ENCODE measurements at regions not wholly inside any gene's neighbourhood (a gene's known extent, or its start where the extent isn't known, plus 50 kb on each side); places are given as distances from the start of the nearest gene placed in this dataset.

- POLR2A ChIA-PET: no interaction called here
- Histone ChIP-seq H3K9me3 (ENCODE audit: control insufficient read depth in 2 of 3, low read length in 3 of 3) (no peaks in the 10 kb centered on the region), H3K27me3 (ENCODE audit: control insufficient read depth in 2 of 2, insufficient read depth in 2 of 2, low read length in 2 of 2) (no peaks in the 10 kb centered on the region), H3K36me3 (ENCODE audit: control insufficient read depth in 2 of 3, insufficient read depth in 3 of 3, low read length in 3 of 3) (no peaks in the 10 kb centered on the region), H3K27ac (ENCODE audit: low read depth, low read length) (no peak overlapping the region), H3K4me1 (ENCODE audit: control insufficient read depth in 2 of 2, insufficient read depth in 2 of 2, low read length in 2 of 2) (no peaks in the 10 kb centered on the region), H3K4me3 (ENCODE audit: low read length) (no peak overlapping the region)
- Mint-ChIP-seq H3K36me3 (no peaks in the 10 kb centered on the region), H3K27me3 (peaks cover 0 to 4% (median 0%) of the 10 kb centered on the region in 5 donors), H3K4me1 (peaks cover 0 to 8% (median 4%) of the 10 kb centered on the region in 7 donors), H3K9me3 (no peaks in the 10 kb centered on the region), H3K4me3 (no peak overlapping the region), H3K27ac (no peak overlapping the region)
- CTCF ChIA-PET: interaction anchor here (1.0 kb wide), 1 partner anchor 9 kb away, joined by 3 read pairs; no protein-coding TSS in a partner anchor
- no peak for DNase-seq
- intact Hi-C loops (cut with micrococcal nuclease): loop anchor here in 1 of 2 donors (10.0 kb wide), 2 partner anchors 335 to 885 kb away; no protein-coding TSS in a partner anchor
- ATAC-seq: no peak
Observed at GRCh38 chr6:166769648-166770047, 142.6 kb upstream of the RPS6KA2 start.

- Histone ChIP-seq H3K4me3 (ENCODE audit: low read length) (no peak overlapping the region), H3K27ac (ENCODE audit: low read depth, low read length) (no peak overlapping the region), H3K36me3 (ENCODE audit: control insufficient read depth in 2 of 3, insufficient read depth in 3 of 3, low read length in 3 of 3) (no peaks in the 10 kb centered on the region), H3K4me1 (ENCODE audit: control insufficient read depth in 2 of 2, insufficient read depth in 2 of 2, low read length in 2 of 2) (no peaks in the 10 kb centered on the region), H3K27me3 (ENCODE audit: control insufficient read depth in 2 of 2, insufficient read depth in 2 of 2, low read length in 2 of 2) (no peaks in the 10 kb centered on the region), H3K9me3 (ENCODE audit: control insufficient read depth in 2 of 3, low read length in 3 of 3) (no peaks in the 10 kb centered on the region)
- ATAC-seq (no peak), DNase-seq (no peak)
- POLR2A ChIA-PET: no interaction called here
- CTCF ChIA-PET: no interaction called here
- Mint-ChIP-seq H3K36me3 (no peaks in the 10 kb centered on the region), H3K4me3 (no peak overlapping the region), H3K27ac (no peak overlapping the region), H3K4me1 (peaks cover 0 to 8% (median 4%) of the 10 kb centered on the region in 7 donors), H3K27me3 (peaks cover 0 to 4% (median 0%) of the 10 kb centered on the region in 5 donors), H3K9me3 (no peaks in the 10 kb centered on the region)
- intact Hi-C loops (cut with micrococcal nuclease): no loop called here
Observed at GRCh38 chr6:166768761-166769160, 141.7 kb upstream of the RPS6KA2 start.

GRCh38 chr6:166767230-166767629 lies 140.2 kb upstream of the RPS6KA2 start:
- intact Hi-C loops (cut with micrococcal nuclease): no loop called here
- ATAC-seq (no peak), DNase-seq (no peak)
- Mint-ChIP-seq H3K9me3 (no peaks in the 10 kb centered on the region), H3K4me1 (peaks cover 0 to 9% (median 5%) of the 10 kb centered on the region in 7 donors), H3K36me3 (no peaks in the 10 kb centered on the region), H3K4me3 (no peak overlapping the region), H3K27me3 (peaks cover 0 to 3% (median 0%) of the 10 kb centered on the region in 5 donors), H3K27ac (peak overlapping the region in 1 of 9 donors; percentile 5)
- Histone ChIP-seq H3K36me3 (ENCODE audit: control insufficient read depth in 2 of 3, insufficient read depth in 3 of 3, low read length in 3 of 3) (no peaks in the 10 kb centered on the region), H3K9me3 (ENCODE audit: control insufficient read depth in 2 of 3, low read length in 3 of 3) (no peaks in the 10 kb centered on the region), H3K4me1 (ENCODE audit: control insufficient read depth in 2 of 2, insufficient read depth in 2 of 2, low read length in 2 of 2) (no peaks in the 10 kb centered on the region), H3K27ac (ENCODE audit: low read depth, low read length) (no peak overlapping the region), H3K4me3 (ENCODE audit: low read length) (no peak overlapping the region), H3K27me3 (ENCODE audit: control insufficient read depth in 2 of 2, insufficient read depth in 2 of 2, low read length in 2 of 2) (no peaks in the 10 kb centered on the region)
- POLR2A ChIA-PET: no interaction called here
- CTCF ChIA-PET: interaction anchor here (0.8 kb wide), 1 partner anchor 20 kb away, joined by 3 read pairs; no protein-coding TSS in a partner anchor

- ATAC-seq (no peak), DNase-seq (no peak)
Observed at GRCh38 chr6:166766769-166767168, 139.7 kb upstream of the RPS6KA2 start.

GRCh38 chr6:166765234-166765541 lies 138.1 kb upstream of the RPS6KA2 start:
- Mint-ChIP-seq H3K4me1 (peaks cover 4 to 20% (median 7%) of the 10 kb centered on the region in 7 donors), H3K4me3 (no peak overlapping the region), H3K9me3 (no peaks in the 10 kb centered on the region), H3K27ac (no peak overlapping the region), H3K27me3 (peaks cover 0 to 12% (median 2%) of the 10 kb centered on the region in 5 donors), H3K36me3 (no peaks in the 10 kb centered on the region)
- ChIA-PET POLR2A (interaction anchor here (1.2 kb wide), 1 partner anchor 10 kb away, joined by 4 read pairs; no protein-coding TSS in a partner anchor), CTCF (interaction anchor here (0.6 to 1.0 kb wide), 2 partner anchors 11 to 586 kb away, joined by 3 to 5 read pairs; no protein-coding TSS in a partner anchor)
- ATAC-seq (no peak), DNase-seq (no peak)
- Histone ChIP-seq H3K4me1 (ENCODE audit: control insufficient read depth in 2 of 2, insufficient read depth in 2 of 2, low read length in 2 of 2) (peaks cover 0 to 7% of the 10 kb centered on the region in 2 donors), H3K9me3 (ENCODE audit: control insufficient read depth in 2 of 3, low read length in 3 of 3) (no peaks in the 10 kb centered on the region), H3K4me3 (ENCODE audit: low read length) (no peak overlapping the region), H3K27ac (ENCODE audit: low read depth, low read length) (no peak overlapping the region), H3K36me3 (ENCODE audit: control insufficient read depth in 2 of 3, insufficient read depth in 3 of 3, low read length in 3 of 3) (no peaks in the 10 kb centered on the region), H3K27me3 (ENCODE audit: control insufficient read depth in 2 of 2, insufficient read depth in 2 of 2, low read length in 2 of 2) (no peaks in the 10 kb centered on the region)
- intact Hi-C loops (cut with micrococcal nuclease): no loop called here

More at GRCh38 chr6:166766769-166767168, 139.7 kb upstream of the RPS6KA2 start:
- Mint-ChIP-seq H3K4me3 (no peak overlapping the region), H3K27me3 (peaks cover 0 to 6% (median 0%) of the 10 kb centered on the region in 5 donors), H3K4me1 (peaks cover 0 to 11% (median 5%) of the 10 kb centered on the region in 7 donors), H3K36me3 (no peaks in the 10 kb centered on the region), H3K27ac (no peak overlapping the region), H3K9me3 (no peaks in the 10 kb centered on the region)
- no peaks in the 10 kb centered on the region for H3K27me3 ChIP-seq (ENCODE audit: control insufficient read depth in 2 of 2, insufficient read depth in 2 of 2, low read length in 2 of 2)
- ChIA-PET POLR2A (no interaction called here), CTCF (interaction anchor here (0.8 kb wide), 1 partner anchor 21 kb away, joined by 3 read pairs; no protein-coding TSS in a partner anchor)
- H3K9me3 ChIP-seq (ENCODE audit: control insufficient read depth in 2 of 3, low read length in 3 of 3): no peaks in the 10 kb centered on the region
- no peaks in the 10 kb centered on the region for H3K4me1 ChIP-seq (ENCODE audit: control insufficient read depth in 2 of 2, insufficient read depth in 2 of 2, low read length in 2 of 2)
- intact Hi-C loops (cut with micrococcal nuclease): no loop called here
- H3K36me3 ChIP-seq (ENCODE audit: control insufficient read depth in 2 of 3, insufficient read depth in 3 of 3, low read length in 3 of 3): no peaks in the 10 kb centered on the region
- H3K4me3 ChIP-seq (ENCODE audit: low read length): no peak overlapping the region
- no peak overlapping the region for H3K27ac ChIP-seq (ENCODE audit: low read depth, low read length)

GRCh38 chr6:166764473-166765233 lies 137.6 kb upstream of the RPS6KA2 start:
- Histone ChIP-seq H3K27ac (ENCODE audit: low read depth, low read length) (no peak overlapping the region), H3K36me3 (ENCODE audit: control insufficient read depth in 2 of 3, insufficient read depth in 3 of 3, low read length in 3 of 3) (no peaks in the 10 kb centered on the region), H3K9me3 (ENCODE audit: control insufficient read depth in 2 of 3, low read length in 3 of 3) (no peaks in the 10 kb centered on the region), H3K27me3 (ENCODE audit: control insufficient read depth in 2 of 2, insufficient read depth in 2 of 2, low read length in 2 of 2) (no peaks in the 10 kb centered on the region), H3K4me1 (ENCODE audit: control insufficient read depth in 2 of 2, insufficient read depth in 2 of 2, low read length in 2 of 2) (peaks cover 0 to 7% of the 10 kb centered on the region in 2 donors), H3K4me3 (ENCODE audit: low read length) (no peak overlapping the region)
- CTCF ChIA-PET: interaction anchor here (0.6 to 1.0 kb wide), 2 partner anchors 11 to 586 kb away, joined by 3 to 5 read pairs; no protein-coding TSS in a partner anchor
- Mint-ChIP-seq H3K4me3 (no peak overlapping the region), H3K27me3 (peaks cover 0 to 18% (median 5%) of the 10 kb centered on the region in 5 donors), H3K36me3 (no peaks in the 10 kb centered on the region), H3K9me3 (no peaks in the 10 kb centered on the region), H3K27ac (no peak overlapping the region), H3K4me1 (peaks cover 9 to 26% (median 11%) of the 10 kb centered on the region in 7 donors)
- ATAC-seq: no peak
- POLR2A ChIA-PET: no interaction called here
- intact Hi-C loops (cut with micrococcal nuclease): loop anchor here in 1 of 2 donors (5.0 kb wide), 1 partner anchor 137 kb away; the partner anchor contains the start of gene RPS6KA2
- no peak for DNase-seq
